ENCODE measurements at regions not wholly inside any gene's neighbourhood (a gene's known extent, or its start where the extent isn't known, plus 50 kb on each side); places are given as distances from the start of the nearest gene placed in this dataset.

- POLR2A ChIA-PET = no interaction called here
- ATAC-seq (ENCODE audit: low read depth) (no peak), DNase-seq (no peak)
- Mint-ChIP-seq H3K4me1 (no peaks in the 10 kb centered on the region), H3K4me3 (no peak overlapping the region), H3K9me3 (no peaks in the 10 kb centered on the region), H3K27me3 (no peaks in the 10 kb centered on the region), H3K27ac (no peak overlapping the region), H3K36me3 (no peaks in the 10 kb centered on the region)
Measured at GRCh38 chr1:233549917-233550316, 64.0 kb upstream of the KCNK1 start.

- DNase-seq (no peak), ATAC-seq (ENCODE audit: low read depth) (no peak)
- Mint-ChIP-seq H3K4me1 (no peaks in the 10 kb centered on the region), H3K9me3 (no peaks in the 10 kb centered on the region), H3K27ac (no peak overlapping the region), H3K4me3 (no peak overlapping the region), H3K36me3 (no peaks in the 10 kb centered on the region), H3K27me3 (no peaks in the 10 kb centered on the region)
- POLR2A ChIA-PET = no interaction called here
Measured at GRCh38 chr1:233554037-233554436, 59.9 kb upstream of the KCNK1 start.

GRCh38 chr1:233561708-233562426 lies 52.0 kb upstream of the KCNK1 start:
- Mint-ChIP-seq H3K4me1 (no peaks in the 10 kb centered on the region), H3K27ac (no peak overlapping the region), H3K9me3 (peaks cover 6% of the 10 kb centered on the region), H3K27me3 (no peaks in the 10 kb centered on the region), H3K4me3 (no peak overlapping the region), H3K36me3 (no peaks in the 10 kb centered on the region)
- no peak for DNase-seq
- POLR2A ChIA-PET = no interaction called here
- no peak for ATAC-seq (ENCODE audit: low read depth)

All from activated naive CD8-positive, alpha-beta T cell treated with anti-CD3 and anti-CD28 coated beads, Interleukin-2, amount 10 ng/mL, durations not matched to agents 7 days and 5 days (primary cell).